ENCODE measurements at regions not wholly inside any gene's neighbourhood (a gene's known extent, or its start where the extent isn't known, plus 50 kb on each side); places are given as distances from the start of the nearest gene placed in this dataset.

GRCh38 chr5:85841653-85842052, 776.1 kb upstream of the COX7C start (continued):
- TF ChIP-seq SMARCA4 (IDR thresholded peaks at IDR 0.05): no peak
- no peak for TF ChIP-seq COPS2 (conservative IDR thresholded peaks at IDR 0.05)
- no peak for TF ChIP-seq RERE (CRISPR knock-in tag; IDR thresholded peaks at IDR 0.05; ENCODE audit: borderline replicate concordance)
- peak; percentile 48; the same call in 1 of the 2 replicates for TF ChIP-seq MYBL2 (IDR thresholded peaks at IDR 0.05; ENCODE audit: low read depth)
- no peak for TF ChIP-seq MYBL2 (CRISPR knock-in tag; IDR thresholded peaks at IDR 0.05; ENCODE audit: borderline replicate concordance)
- no peak for TF ChIP-seq ZFX (CRISPR knock-in tag; IDR thresholded peaks at IDR 0.05)

- DNase-seq (ENCODE audit: extremely low read depth in 1 of 4, low spot score in 3 of 4) (no peak), ATAC-seq (no peak), FAIRE-seq (no peak)
- no peak overlapping the region for H3K4me3 ChIP-seq
- no peaks in the 10 kb centered on the region for H3K9me3 ChIP-seq (replicated peaks; ENCODE audit: control insufficient read depth, insufficient read depth, low read depth, low read length)
- intact Hi-C loops (cut with micrococcal nuclease): no loop called here
- H4K20me1 ChIP-seq (replicated peaks; ENCODE audit: control insufficient read depth, insufficient read depth, low read length): no peaks in the 10 kb centered on the region
- no peak overlapping the region for H3K4me2 ChIP-seq (ENCODE audit: insufficient read depth, low read length)
- H3K4me1 ChIP-seq (replicated peaks in 1 of 2; ENCODE audit: control insufficient read depth in 2 of 2, insufficient read depth in 2 of 2, low read length in 2 of 2): no peaks in the 10 kb centered on the region
- no peaks in the 10 kb centered on the region for H3K36me3 ChIP-seq (ENCODE audit: control insufficient read depth, insufficient read depth, low read length)
- ChIA-PET POLR2A (no interaction called here), CTCF (ENCODE audit: low intra/inter-chr PET ratio) (no interaction called here)
- H3K27me3 ChIP-seq (ENCODE audit: control insufficient read depth in 2 of 2, insufficient read depth in 2 of 2, low read length in 2 of 2): no peaks in the 10 kb centered on the region
- no TSS peak for BruUV-seq (replicated peaks)
- H2AFZ ChIP-seq (ENCODE audit: low read depth, low read length): no peak overlapping the region
- H3K27ac ChIP-seq (ENCODE audit: extremely low read depth, low read depth, low read length): no peak overlapping the region
- H3K9me1 ChIP-seq (ENCODE audit: control insufficient read depth, insufficient read depth, low read length): no peaks in the 10 kb centered on the region
- 48% methylated on average over 11 of the region's 11 CpGs for WGBS (ENCODE audit: insufficient coverage, low coverage, missing lambda C conversion rate)
- no peaks in the 10 kb centered on the region for H3K79me2 ChIP-seq (ENCODE audit: control insufficient read depth, insufficient read depth, low read length)
- in situ Hi-C loops (cut with MboI): no loop called here
- H3K9ac ChIP-seq (ENCODE audit: insufficient read depth in 1 of 2, low read depth in 2 of 2, low read length in 2 of 2): no peak overlapping the region
- TF ChIP-seq STAG1 (CRISPR knock-in tag; IDR thresholded peaks at IDR 0.05; ENCODE audit: borderline replicate concordance): no peak
- TF ChIP-seq ZFX (CRISPR knock-in tag; IDR thresholded peaks at IDR 0.05): no peak
- TF ChIP-seq L3MBTL2 (IDR thresholded peaks at IDR 0.05): no peak
- TF ChIP-seq JUN (IDR thresholded peaks at IDR 0.05; ENCODE audit: borderline replicate concordance, low read depth, low read length): no peak
- no peak for TF ChIP-seq JUN (CRISPR knock-in tag; IDR thresholded peaks at IDR 0.05; ENCODE audit: borderline replicate concordance)
- TF ChIP-seq ETS2 (tag; IDR thresholded peaks at IDR 0.05; ENCODE audit: borderline replicate concordance, poor library complexity, severe bottlenecking): no peak
- no peak for TF ChIP-seq HMBOX1 (IDR thresholded peaks at IDR 0.05)
- TF ChIP-seq VEZF1 (CRISPR knock-in tag; IDR thresholded peaks at IDR 0.05): no peak
- TF ChIP-seq DLX4 (CRISPR knock-in tag; IDR thresholded peaks at IDR 0.05): no peak
These were observed 774.2 kb upstream of the COX7C start for GRCh38 chr5:85843535-85843934.
